ENCODE measurements at regions not wholly inside any gene's neighbourhood (a gene's known extent, or its start where the extent isn't known, plus 50 kb on each side); places are given as distances from the start of the nearest gene placed in this dataset.

GRCh38 chr4:56222514-56222913, 164.8 kb downstream of the AASDH start:
- H3K4me1 Mint-ChIP-seq = no peaks in the 10 kb centered on the region
- H3K4me2 ChIP-seq (replicated peaks; ENCODE audit: extremely low read depth, low read length, poor library complexity, severe bottlenecking) = no peak overlapping the region

GRCh38 chr4:56220261-56220660, 167.0 kb downstream of the AASDH start:
- Histone ChIP-seq H3K4me3 (replicated peaks in 1 of 3; ENCODE audit: low read depth in 2 of 3, low read length in 3 of 3) (no peak overlapping the region), H3K9ac (ENCODE audit: insufficient read depth, low read length, poor library complexity, severe bottlenecking) (no peak overlapping the region), H4K20me1 (ENCODE audit: insufficient read depth, low read length) (no peaks in the 10 kb centered on the region), H3K27ac (ENCODE audit: low read depth in 1 of 2, low read length in 2 of 2) (no peak overlapping the region), H3K79me2 (ENCODE audit: insufficient read depth, low read length) (no peaks in the 10 kb centered on the region), H3K4me1 (ENCODE audit: control insufficient read depth in 1 of 2, insufficient read depth in 2 of 2, low read length in 2 of 2) (no peaks in the 10 kb centered on the region), H3K36me3 (replicated peaks in 1 of 2; ENCODE audit: control insufficient read depth in 1 of 2, insufficient read depth in 2 of 2, low read length in 2 of 2) (no peaks in the 10 kb centered on the region), H3K27me3 (ENCODE audit: control insufficient read depth in 2 of 2, insufficient read depth in 2 of 2, low read length in 2 of 2) (no peaks in the 10 kb centered on the region), H3K9me3 (replicated peaks in 1 of 2; ENCODE audit: control insufficient read depth in 1 of 2, insufficient read depth in 1 of 2, low read length in 2 of 2) (no peaks in the 10 kb centered on the region), H2AFZ (ENCODE audit: insufficient read depth, low read depth, low read length, poor library complexity, severe bottlenecking) (no peak overlapping the region), H3K4me2 (replicated peaks; ENCODE audit: extremely low read depth, low read length, poor library complexity, severe bottlenecking) (no peak overlapping the region)
- intact Hi-C loops (cut with micrococcal nuclease) = no loop called here
- H3K27me3 Mint-ChIP-seq (ENCODE audit: low read depth in 3 of 3) = peaks cover 0 to 2% (median 0%) of the 10 kb centered on the region in 3 donors
- no peaks in the 10 kb centered on the region for H3K36me3 Mint-ChIP-seq
- H3K4me3 Mint-ChIP-seq = no peak overlapping the region
- no peak for DNase-seq
- 91% methylated on average over 1 of the region's 3 CpGs for WGBS (ENCODE audit: insufficient coverage)
- no peaks in the 10 kb centered on the region for H3K4me1 Mint-ChIP-seq
- peaks cover 0 to 6% (median under 1%) of the 10 kb centered on the region in 7 donors for H3K9me3 Mint-ChIP-seq
- no peak overlapping the region for H3K27ac Mint-ChIP-seq
- no peak for TF ChIP-seq CTCF (IDR thresholded peaks at IDR 0.05)

More at GRCh38 chr4:56222514-56222913, 164.8 kb downstream of the AASDH start:
- Histone ChIP-seq H3K4me1 (ENCODE audit: control insufficient read depth in 1 of 2, insufficient read depth in 2 of 2, low read length in 2 of 2) (no peaks in the 10 kb centered on the region), H4K20me1 (ENCODE audit: insufficient read depth, low read length) (no peaks in the 10 kb centered on the region), H3K27ac (ENCODE audit: low read depth in 1 of 2, low read length in 2 of 2) (no peak overlapping the region), H2AFZ (ENCODE audit: insufficient read depth, low read depth, low read length, poor library complexity, severe bottlenecking) (no peak overlapping the region), H3K79me2 (ENCODE audit: insufficient read depth, low read length) (no peaks in the 10 kb centered on the region), H3K36me3 (replicated peaks in 1 of 2; ENCODE audit: control insufficient read depth in 1 of 2, insufficient read depth in 2 of 2, low read length in 2 of 2) (no peaks in the 10 kb centered on the region), H3K9ac (ENCODE audit: insufficient read depth, low read length, poor library complexity, severe bottlenecking) (no peak overlapping the region), H3K27me3 (ENCODE audit: control insufficient read depth in 2 of 2, insufficient read depth in 2 of 2, low read length in 2 of 2) (no peaks in the 10 kb centered on the region), H3K9me3 (replicated peaks in 1 of 2; ENCODE audit: control insufficient read depth in 1 of 2, insufficient read depth in 1 of 2, low read length in 2 of 2) (no peaks in the 10 kb centered on the region), H3K4me3 (replicated peaks in 1 of 3; ENCODE audit: low read depth in 2 of 3, low read length in 3 of 3) (no peak overlapping the region)
- TF ChIP-seq CTCF (IDR thresholded peaks at IDR 0.05) = no peak
- H3K4me3 Mint-ChIP-seq = no peak overlapping the region
- no peak for DNase-seq
- peaks cover 0 to 6% (median 4%) of the 10 kb centered on the region in 7 donors for H3K9me3 Mint-ChIP-seq
- no peak overlapping the region for H3K27ac Mint-ChIP-seq
- no peaks in the 10 kb centered on the region for H3K36me3 Mint-ChIP-seq
- no CpG with 5 or more reads among the region's 6 CpGs for WGBS (ENCODE audit: insufficient coverage)
- intact Hi-C loops (cut with micrococcal nuclease) = no loop called here
- H3K27me3 Mint-ChIP-seq (ENCODE audit: low read depth in 3 of 3) = peaks cover 0 to 4% (median 0%) of the 10 kb centered on the region in 3 donors
